Islet of Langerhans (tissue), 1 donor: ENCODE measurements at regions not wholly inside any gene's neighbourhood (a gene's known extent, or its start where the extent isn't known, plus 50 kb on each side); places are given as distances from the start of the nearest gene placed in this dataset.

Source experiments
- FAIRE-seq: peaks from one replicate; lab custom pipeline; 2011; peaks lifted over from hg19 to GRCh38; lab: Jason Lieb, UNC

DNA sequence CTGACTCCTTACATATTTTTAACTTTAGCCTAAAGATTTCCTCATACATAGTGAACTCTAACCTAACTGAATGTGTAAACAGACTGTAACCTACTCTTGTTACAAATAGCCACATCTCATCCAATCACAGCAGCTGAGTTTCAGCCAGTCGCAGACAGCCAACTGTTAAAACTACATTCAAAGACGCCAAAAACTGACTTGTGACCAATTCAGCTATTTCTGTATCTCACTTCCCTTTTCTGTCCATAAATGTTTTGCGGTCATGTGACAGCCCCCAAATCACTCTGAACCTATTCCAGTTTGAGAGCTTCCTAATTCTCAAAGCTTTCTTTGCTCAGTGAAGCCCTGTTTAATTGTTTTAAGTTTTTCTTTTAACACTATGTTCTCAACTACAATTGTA is 2731.9 kb downstream of the ARAP2 start:
- FAIRE-seq: no peak

GRCh38 chr4:33518856-33519255 is 2725.5 kb downstream of the ARAP2 start:
- FAIRE-seq: no peak

DNA sequence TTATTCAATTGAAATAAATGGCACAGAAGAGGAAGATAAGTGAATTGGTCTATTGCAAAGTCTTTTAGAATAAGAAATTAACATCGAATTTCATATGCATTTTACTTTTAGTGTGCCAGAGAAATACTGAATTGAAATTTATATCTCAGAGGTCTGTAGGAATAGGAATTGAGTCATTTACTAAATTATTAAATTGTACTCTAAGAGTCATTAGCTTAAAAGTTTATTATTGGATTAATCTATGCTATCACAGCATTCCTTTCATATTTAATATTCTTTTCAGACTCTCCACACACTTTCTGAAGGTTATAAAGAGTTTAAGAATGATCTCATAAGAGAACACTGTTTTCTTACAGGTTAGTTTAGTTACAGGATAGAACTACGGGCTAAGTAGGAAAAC is 2711.5 kb downstream of the ARAP2 start:
- FAIRE-seq: no peak

DNA sequence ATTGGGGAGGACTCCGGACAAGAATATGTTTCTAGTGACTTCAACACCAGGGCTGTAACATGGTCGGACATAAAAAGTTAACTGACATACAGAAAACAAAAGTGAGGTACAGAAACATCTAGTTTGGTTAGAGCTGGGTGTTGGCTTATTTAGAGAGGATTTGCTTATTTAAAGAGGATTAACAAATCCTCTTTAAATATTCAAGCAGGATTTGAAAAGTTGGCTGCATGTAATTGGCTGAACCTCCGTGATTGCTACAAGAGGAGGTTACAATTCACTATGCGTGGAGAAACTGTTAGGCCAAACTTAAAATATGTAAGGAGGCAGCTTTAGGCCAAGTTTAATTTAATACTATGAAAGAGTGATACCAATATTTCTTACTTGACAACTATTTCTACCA is 2707.4 kb downstream of the ARAP2 start:
- no peak for FAIRE-seq

DNA sequence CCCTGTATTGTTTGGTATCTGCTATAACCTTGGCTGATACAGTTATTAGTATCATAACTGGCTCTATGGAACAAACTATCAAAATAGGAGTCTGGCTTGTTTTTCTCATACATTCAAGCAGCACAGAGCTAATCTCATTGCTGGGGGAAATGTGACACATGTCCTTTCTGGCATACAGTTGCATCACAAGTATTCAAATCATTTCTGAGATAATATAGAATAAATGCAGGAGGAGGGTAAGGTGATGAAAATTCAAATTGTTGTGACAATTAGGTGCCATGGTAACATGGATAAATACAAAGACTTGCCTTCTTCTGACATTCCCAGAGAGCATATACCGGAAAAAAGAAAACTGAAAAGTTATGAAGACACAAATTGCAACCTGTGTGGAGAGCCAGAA is 2706.8 kb downstream of the ARAP2 start:
- FAIRE-seq: no peak

- no peak for FAIRE-seq
Measured at GRCh38 chr4:33543941-33544450, 2700.3 kb downstream of the ARAP2 start.

- FAIRE-seq: no peak
Measured at GRCh38 chr4:33551244-33551643, 2693.1 kb downstream of the ARAP2 start.

DNA sequence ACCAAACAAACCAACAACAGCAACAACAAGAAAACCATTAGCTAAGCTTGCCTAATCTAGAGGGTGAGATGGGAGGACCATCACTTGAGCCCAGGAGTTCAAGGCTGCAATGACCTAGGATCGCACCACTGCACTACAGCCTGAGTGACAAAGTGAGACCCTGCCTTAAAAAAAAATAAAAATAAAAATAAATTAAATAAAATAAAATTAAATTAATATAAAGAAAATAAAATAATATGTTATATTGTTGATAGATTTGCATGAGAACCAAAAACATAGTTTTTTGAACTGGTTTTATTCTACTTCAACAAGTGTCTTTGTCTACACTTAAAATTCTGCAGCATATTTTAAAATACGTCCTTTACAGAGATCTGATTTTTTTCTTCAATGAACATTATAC is 2683.1 kb downstream of the ARAP2 start:
- no peak for FAIRE-seq

DNA sequence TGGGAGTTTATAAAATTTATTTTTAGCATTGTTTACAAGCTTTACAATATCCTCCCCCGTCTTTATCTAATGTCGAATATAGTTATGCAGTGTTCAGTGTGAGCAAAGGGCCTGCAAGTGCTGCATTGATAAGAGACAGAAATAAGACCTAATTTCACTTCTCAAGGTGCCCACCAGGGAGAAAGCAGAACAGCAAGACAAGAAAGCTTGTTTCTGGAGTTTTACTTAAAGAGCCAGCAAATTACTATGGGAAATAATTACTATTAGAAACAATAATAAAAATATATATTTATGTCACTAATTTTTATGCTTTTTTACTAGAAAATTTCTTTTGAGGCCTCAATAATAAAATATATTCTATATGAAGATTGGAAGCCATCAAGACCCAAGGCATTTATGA is 2677.7 kb downstream of the ARAP2 start:
- FAIRE-seq: no peak

DNA sequence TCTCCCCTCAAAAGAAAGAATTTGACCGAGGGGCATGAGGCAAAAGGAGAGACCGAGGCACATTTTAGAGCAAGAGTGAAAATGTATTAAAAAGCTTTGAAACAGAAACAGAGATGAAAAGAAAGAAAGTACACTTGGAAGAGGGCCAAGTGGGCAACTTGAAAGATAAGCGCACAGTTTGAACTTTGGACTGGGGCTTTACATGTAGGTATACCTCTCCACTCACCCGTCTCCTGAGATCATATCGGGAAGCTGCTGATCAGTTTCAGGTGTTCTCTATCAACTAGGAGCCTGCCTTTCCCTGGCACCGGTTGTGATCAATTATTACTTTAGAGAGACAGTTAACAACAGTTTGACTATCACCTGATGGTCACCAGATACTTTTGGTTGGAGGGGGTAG is 2666.5 kb downstream of the ARAP2 start:
- FAIRE-seq: no peak

DNA sequence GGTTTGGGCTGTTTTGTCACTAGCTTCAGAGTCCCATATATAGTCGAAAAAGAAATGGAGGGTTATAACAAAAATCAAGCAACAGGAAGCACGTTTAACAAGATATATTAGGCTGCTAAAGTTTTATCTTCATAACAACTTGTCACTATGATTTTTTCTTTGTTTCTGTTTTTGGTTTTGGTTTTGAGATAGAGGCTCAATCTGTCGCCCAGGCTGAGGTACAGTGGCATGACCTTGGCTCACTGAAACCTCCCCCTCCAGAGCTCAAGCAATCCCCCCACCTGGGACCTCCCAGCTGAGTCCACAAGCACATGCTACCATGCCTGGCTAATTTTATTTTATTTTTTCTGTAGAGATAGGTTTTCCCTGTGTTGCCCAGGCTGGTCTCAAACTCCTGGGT is 2664.4 kb downstream of the ARAP2 start:
- FAIRE-seq: no peak

- no peak for FAIRE-seq
Measured at GRCh38 chr4:33592701-33593100, 2651.6 kb downstream of the ARAP2 start.

GRCh38 chr4:33606951-33607350 is 2637.4 kb downstream of the ARAP2 start:
- FAIRE-seq: no peak

DNA sequence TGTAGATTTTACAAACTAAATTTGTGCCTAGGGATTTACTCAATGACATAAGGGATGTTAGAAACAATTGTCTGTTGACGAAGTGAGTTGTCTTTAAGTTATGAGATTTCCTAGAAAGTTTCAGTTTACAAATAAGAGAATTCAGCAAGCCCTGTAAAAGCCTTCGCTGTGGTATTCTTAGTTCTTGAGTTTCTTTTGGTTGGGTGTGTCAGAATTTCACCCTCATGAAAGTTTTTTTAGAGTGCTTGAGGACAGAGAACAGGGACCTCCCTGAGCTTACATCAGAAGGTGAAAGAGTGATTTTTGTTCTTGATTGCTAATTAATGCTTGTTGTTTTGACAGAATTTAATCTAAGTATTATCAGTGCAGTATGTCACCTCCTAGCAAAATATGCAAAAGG is 2628.2 kb downstream of the ARAP2 start:
- no peak for FAIRE-seq

DNA sequence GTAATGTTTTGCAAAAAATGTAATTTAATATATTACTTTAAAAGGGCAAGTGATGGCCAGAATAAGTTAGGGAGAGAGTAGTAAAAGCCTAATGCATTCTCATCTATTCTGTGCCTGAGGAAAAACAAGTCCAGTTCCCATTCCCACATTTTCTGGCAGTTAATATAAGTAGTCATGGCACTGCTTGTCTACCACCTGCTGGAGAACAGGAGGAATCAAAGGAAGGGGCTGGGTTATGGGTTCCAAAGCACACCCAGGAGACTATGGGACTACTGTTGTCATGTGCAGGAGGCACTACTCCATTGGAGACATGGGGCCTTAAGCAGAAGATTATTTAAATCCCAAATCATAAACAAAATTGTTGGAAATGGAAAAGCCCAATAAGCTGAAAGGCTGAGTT is 2618.6 kb downstream of the ARAP2 start:
- FAIRE-seq: no peak

DNA sequence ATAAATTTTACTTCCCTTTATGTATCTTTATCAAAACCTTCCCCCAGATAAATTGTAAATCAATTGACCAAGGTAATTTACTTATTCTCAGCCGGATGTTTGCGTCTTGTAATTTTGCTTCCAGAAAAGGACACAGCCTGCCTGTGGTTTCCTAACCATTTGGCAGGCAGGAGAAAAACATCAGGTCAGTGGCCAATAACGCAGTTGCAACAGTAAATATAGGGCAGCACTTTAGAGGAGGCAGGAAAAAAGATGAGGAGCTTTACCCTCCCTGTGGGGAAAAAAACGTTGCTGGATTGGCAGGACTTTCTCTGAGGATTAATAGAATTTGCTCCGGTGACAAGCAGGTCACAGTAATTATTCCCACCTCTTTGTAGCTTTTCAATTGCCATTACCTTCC is 2618.1 kb downstream of the ARAP2 start:
- no peak for FAIRE-seq

DNA sequence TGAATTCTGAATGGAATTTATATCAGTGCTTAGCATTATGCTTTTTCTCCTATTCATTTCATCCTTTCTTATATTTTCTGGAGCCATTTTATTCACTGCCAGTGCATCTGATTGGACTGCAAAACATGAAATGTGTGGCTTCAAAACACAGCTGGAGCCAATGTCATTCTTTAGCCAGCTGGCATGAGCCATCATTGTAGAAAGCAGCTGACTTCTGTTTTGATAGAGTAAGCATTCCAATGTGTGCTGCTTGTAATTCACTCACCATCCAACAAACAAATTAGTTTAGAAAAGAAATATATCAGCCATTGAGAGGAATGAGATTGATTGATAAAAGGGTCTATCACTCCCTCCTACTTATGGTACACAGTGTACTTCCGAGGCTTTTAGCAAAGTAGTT is 2616.0 kb downstream of the ARAP2 start:
- no peak for FAIRE-seq

GRCh38 chr4:33649015-33649414 is 2595.3 kb downstream of the ARAP2 start:
- FAIRE-seq: no peak

DNA sequence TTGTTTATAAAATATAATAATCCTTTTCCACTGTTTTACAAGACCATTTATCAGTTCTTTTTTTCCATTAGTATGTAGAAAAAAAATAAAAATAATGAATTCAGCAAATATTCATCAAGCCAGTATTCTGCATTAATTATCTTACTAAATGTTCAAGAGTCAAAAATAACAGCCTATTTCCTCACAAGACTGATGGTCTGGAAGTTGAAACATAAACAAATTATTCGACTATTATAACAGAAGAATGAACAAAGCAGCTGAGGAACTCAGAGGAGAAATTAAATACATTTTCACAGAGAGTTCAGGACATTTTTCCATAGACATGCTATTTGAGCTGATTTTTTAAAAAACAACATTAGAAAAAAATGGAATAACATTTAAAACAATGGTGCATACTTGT is 2594.8 kb downstream of the ARAP2 start:
- FAIRE-seq: no peak

GRCh38 chr4:33650036-33650435 is 2594.3 kb downstream of the ARAP2 start:
- FAIRE-seq: no peak

GRCh38 chr4:33658971-33659370 is 2585.3 kb downstream of the ARAP2 start:
- FAIRE-seq: no peak

GRCh38 chr4:33661636-33662035 is 2582.7 kb downstream of the ARAP2 start:
- FAIRE-seq: no peak

DNA sequence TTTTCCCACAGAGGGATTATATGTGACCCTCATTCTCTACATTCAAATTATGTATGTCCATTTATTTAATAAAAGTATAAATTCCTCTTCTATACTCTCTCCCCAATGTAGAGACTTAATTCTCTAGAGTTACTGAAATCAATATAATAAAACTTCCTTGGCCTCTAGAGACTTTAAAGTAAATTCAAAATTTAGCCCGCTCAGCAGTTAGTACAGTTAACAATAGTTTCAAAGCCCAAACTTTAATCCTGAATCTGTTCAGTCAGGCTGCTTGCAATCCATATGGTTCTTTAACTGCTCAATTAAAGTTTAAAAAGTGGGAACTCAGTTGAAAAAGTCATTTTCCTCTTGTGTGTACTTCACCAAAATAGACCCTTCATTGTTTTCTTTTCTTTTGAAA is 2558.4 kb downstream of the ARAP2 start:
- FAIRE-seq: no peak

DNA sequence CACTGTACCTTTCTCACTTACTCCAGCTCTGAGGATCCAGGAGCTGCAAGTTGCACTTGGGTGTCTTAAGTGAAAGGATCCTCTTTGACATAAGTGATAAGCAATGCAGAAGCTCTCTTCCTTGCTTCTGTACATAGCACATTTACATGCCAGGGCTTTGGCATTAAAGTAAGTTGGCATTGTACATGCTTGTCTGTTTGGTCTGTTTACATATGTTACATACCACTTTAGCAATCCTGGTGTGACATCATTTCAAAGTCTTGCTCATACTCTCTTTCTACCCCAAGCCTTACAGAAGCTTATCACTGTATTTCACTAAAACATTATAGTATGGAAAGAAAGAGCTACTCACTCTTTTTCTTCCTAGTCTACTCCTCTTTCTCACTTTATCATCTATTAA is 2548.3 kb downstream of the ARAP2 start:
- no peak for FAIRE-seq

DNA sequence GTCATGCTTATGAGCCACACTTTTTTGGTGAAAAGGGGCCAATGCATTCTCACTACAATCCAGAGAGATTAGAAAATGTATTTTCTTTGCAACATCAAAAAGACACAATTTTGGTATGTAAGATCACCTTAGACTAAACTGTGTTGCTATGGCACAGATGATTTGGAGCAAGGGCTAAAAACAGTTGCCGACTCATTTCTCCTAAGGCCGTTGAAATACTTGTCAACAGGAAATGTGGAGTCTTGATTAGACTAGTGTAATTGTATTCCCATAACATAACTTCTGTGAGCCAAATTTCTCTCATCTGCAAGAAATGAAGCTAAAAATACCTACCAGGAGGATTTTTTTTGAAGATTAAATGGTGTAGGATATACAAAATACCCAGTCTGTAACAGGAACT is 2547.7 kb downstream of the ARAP2 start:
- FAIRE-seq: no peak
